ENCODE measurements at regions not wholly inside any gene's neighbourhood (a gene's known extent, or its start where the extent isn't known, plus 50 kb on each side); places are given as distances from the start of the nearest gene placed in this dataset.
"Not testable (repeated sequence)": the region's sequence is repeated elsewhere in the genome, so short reads cannot be mapped to it uniquely, and the experiment has no call there.

DNA sequence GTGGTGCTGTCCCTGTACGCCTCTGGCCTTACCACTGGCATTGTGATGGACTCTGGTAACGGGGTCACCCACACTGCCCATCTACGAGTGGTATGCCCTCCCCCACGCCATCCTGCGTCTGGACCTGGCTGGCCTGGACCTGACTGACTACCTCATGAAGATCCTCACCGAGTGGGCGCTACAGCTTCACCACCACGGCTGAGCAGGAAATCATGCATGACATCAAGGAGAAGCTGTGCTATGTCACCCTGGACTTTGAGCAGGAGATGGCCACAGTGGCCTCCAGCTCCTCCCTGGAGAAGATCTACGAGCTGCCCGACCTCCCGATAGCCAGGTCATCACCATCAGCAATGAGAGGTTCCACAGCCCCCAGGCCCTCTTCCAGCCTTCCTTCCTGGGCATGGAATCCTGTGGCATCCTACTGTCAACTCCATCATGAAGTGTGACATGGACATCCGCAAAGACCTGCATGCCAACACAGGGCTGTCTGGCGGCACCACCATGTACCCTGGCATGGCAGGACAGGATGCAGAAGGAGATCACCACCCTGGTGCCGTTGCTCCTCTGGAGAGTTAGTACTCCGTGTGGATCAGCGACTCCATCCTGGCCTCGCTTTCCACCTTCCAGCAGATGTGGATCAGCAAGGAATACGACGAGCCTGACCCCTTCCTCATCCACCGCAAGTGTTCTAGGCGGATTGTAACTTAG, 434.2 kb upstream of the RGMB start:
- no peaks in the 10 kb centered on the region for H3K36me3 Mint-ChIP-seq
- WGBS (ENCODE audit: insufficient coverage), result 92% methylated on average over 19 of the region's 21 CpGs

DNA sequence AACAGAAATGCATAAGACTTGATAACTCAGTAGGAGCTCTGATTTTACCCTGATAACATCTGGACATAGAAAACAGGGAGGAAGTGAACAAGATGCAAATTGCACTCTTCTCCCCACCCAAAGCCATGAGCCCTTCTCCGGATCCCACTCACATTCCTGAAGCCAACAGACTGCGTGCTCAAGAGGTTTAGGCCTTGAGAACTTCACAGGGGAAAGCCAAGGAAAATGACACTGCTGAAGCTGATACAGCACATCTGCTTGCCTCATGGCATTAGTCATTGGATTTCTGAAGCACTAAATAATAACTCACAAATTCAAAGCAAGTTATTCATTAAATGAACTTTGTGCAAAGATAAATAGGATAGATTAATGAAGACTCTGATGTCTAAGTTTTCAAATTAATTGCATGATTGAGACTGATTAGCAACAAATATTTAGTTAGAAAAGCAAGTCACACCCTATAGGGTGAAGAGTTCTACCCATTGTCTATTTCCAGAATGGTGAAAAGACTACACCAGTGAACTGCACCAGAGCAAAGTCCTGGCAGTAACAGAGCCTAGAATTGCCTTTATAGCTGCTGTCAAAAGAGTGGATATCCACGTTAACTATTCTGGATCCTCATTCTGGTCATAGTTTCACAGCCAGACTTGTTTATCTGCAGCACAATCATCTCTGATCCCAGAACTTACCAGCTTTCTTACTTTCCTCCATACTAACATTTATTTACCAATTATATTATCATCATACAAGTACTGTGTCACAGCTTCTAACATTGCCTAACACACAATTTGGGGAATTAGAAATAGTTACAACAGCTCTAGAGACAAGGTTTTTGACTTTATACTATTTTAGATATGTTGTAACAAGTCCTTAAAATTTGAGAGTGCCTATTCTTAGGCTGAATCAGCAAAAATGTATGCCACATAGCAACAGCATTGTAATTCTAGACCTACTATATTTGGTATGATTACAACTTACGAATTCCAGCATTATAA, 432.1 kb upstream of the RGMB start:
- no peak overlapping the region for H3K27ac Mint-ChIP-seq
- H3K4me1 Mint-ChIP-seq, result no peaks in the 10 kb centered on the region
- H3K4me1 ChIP-seq (ENCODE audit: control insufficient read depth in 1 of 2, insufficient read depth in 2 of 2, low read length in 2 of 2), result no peaks in the 10 kb centered on the region
- no peaks in the 10 kb centered on the region for H3K79me2 ChIP-seq (ENCODE audit: insufficient read depth, low read length)
- no peak for DNase-seq
- TF ChIP-seq, protein P1, sequence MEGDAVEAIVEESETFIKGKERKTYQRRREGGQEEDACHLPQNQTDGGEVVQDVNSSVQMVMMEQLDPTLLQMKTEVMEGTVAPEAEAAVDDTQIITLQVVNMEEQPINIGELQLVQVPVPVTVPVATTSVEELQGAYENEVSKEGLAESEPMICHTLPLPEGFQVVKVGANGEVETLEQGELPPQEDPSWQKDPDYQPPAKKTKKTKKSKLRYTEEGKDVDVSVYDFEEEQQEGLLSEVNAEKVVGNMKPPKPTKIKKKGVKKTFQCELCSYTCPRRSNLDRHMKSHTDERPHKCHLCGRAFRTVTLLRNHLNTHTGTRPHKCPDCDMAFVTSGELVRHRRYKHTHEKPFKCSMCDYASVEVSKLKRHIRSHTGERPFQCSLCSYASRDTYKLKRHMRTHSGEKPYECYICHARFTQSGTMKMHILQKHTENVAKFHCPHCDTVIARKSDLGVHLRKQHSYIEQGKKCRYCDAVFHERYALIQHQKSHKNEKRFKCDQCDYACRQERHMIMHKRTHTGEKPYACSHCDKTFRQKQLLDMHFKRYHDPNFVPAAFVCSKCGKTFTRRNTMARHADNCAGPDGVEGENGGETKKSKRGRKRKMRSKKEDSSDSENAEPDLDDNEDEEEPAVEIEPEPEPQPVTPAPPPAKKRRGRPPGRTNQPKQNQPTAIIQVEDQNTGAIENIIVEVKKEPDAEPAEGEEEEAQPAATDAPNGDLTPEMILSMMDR (IDR thresholded peaks at IDR 0.05), result no peak
- H2AFZ ChIP-seq (ENCODE audit: insufficient read depth, low read depth, low read length, poor library complexity, severe bottlenecking), result no peak overlapping the region
- H3K9me3 Mint-ChIP-seq, result peaks cover 8 to 31% (median 20%) of the 10 kb centered on the region in 7 donors
- no peaks in the 10 kb centered on the region for H3K36me3 ChIP-seq (replicated peaks in 1 of 2; ENCODE audit: control insufficient read depth in 1 of 2, insufficient read depth in 2 of 2, low read length in 2 of 2)
- H3K4me2 ChIP-seq (replicated peaks; ENCODE audit: extremely low read depth, low read length, poor library complexity, severe bottlenecking), result no peak overlapping the region
- H3K27ac ChIP-seq (ENCODE audit: low read depth in 1 of 2, low read length in 2 of 2), result no peak overlapping the region
- no peaks in the 10 kb centered on the region for H3K36me3 Mint-ChIP-seq
- no peak overlapping the region for H3K4me3 Mint-ChIP-seq
- no peaks in the 10 kb centered on the region for H3K27me3 Mint-ChIP-seq (ENCODE audit: low read depth in 3 of 3)
- intact Hi-C loops (cut with micrococcal nuclease), result no loop called here
- 92% methylated on average over 3 of the region's 4 CpGs for WGBS (ENCODE audit: insufficient coverage)
- no peak overlapping the region for H3K9ac ChIP-seq (ENCODE audit: insufficient read depth, low read length, poor library complexity, severe bottlenecking)
- H4K20me1 ChIP-seq (ENCODE audit: insufficient read depth, low read length), result no peaks in the 10 kb centered on the region
- H3K27me3 ChIP-seq (ENCODE audit: control insufficient read depth in 2 of 2, insufficient read depth in 2 of 2, low read length in 2 of 2), result no peaks in the 10 kb centered on the region
- no peak overlapping the region for H3K4me3 ChIP-seq (replicated peaks in 1 of 3; ENCODE audit: low read depth in 2 of 3, low read length in 3 of 3)
- peaks cover 8 to 29% of the 10 kb centered on the region in 2 donors for H3K9me3 ChIP-seq (replicated peaks in 1 of 2; ENCODE audit: control insufficient read depth in 1 of 2, insufficient read depth in 1 of 2, low read length in 2 of 2)

More for the DNA sequence above, 434.2 kb upstream of the RGMB start:
- intact Hi-C loops (cut with micrococcal nuclease), result no loop called here
- H3K27me3 Mint-ChIP-seq (ENCODE audit: low read depth in 3 of 3), result no peaks in the 10 kb centered on the region
- Histone ChIP-seq H2AFZ (ENCODE audit: insufficient read depth, low read depth, low read length, poor library complexity, severe bottlenecking) (no peak overlapping the region), H3K4me2 (replicated peaks; ENCODE audit: extremely low read depth, low read length, poor library complexity, severe bottlenecking) (no peak overlapping the region), H3K4me1 (ENCODE audit: control insufficient read depth in 1 of 2, insufficient read depth in 2 of 2, low read length in 2 of 2) (no peaks in the 10 kb centered on the region), H3K36me3 (replicated peaks in 1 of 2; ENCODE audit: control insufficient read depth in 1 of 2, insufficient read depth in 2 of 2, low read length in 2 of 2) (no peaks in the 10 kb centered on the region), H3K27ac (ENCODE audit: low read depth in 1 of 2, low read length in 2 of 2) (no peak overlapping the region), H3K27me3 (ENCODE audit: control insufficient read depth in 2 of 2, insufficient read depth in 2 of 2, low read length in 2 of 2) (no peaks in the 10 kb centered on the region), H4K20me1 (ENCODE audit: insufficient read depth, low read length) (no peaks in the 10 kb centered on the region), H3K79me2 (ENCODE audit: insufficient read depth, low read length) (no peaks in the 10 kb centered on the region), H3K9ac (ENCODE audit: insufficient read depth, low read length, poor library complexity, severe bottlenecking) (no peak overlapping the region), H3K4me3 (replicated peaks in 1 of 3; ENCODE audit: low read depth in 2 of 3, low read length in 3 of 3) (no peak overlapping the region), H3K9me3 (replicated peaks in 1 of 2; ENCODE audit: control insufficient read depth in 1 of 2, insufficient read depth in 1 of 2, low read length in 2 of 2) (peaks cover 8 to 33% of the 10 kb centered on the region in 2 donors)
- no peak overlapping the region for H3K4me3 Mint-ChIP-seq
- TF ChIP-seq, protein P1 (IDR thresholded peaks at IDR 0.05), result no peak
- no peak overlapping the region for H3K27ac Mint-ChIP-seq
- H3K4me1 Mint-ChIP-seq, result no peaks in the 10 kb centered on the region
- peaks cover 6 to 37% (median 22%) of the 10 kb centered on the region in 7 donors for H3K9me3 Mint-ChIP-seq
- DNase-seq, result no peak

DNA sequence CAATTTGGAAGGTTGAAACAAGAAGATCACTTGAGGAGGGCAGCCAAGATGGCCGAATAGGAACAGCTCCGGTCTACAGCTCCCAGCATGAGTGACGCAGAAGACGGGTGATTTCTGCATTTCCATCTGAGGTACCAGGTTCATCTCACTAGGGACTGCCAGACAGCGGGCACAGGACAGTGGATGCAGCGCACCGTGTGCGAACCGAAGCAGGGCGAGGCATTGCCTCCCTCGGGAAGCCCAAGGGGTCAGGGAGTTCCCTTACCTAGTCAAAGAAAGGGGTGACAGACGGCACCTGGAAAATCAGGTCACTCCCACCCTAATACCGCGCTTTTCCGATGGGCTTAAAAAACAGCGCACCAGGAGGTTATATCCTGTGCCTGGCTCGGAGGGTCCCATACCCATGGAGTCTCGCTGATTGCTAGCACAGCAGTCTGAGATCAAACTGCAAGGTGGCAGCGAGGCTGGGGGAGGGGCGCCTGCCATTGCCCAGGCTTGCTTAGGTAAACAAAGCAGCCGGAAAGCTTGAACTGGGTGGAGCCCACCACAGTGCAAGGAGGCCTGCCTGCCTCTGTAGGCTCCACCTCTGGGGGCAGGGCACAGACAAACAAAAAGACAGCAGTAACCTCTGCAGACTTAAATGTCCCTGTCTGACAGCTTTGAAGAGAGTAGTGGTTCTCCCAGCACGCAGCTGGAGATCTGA, 430.4 kb upstream of the RGMB start:
- H3K27ac Mint-ChIP-seq; H4K20me1 ChIP-seq (ENCODE audit: insufficient read depth, low read length); H3K36me3 Mint-ChIP-seq; H3K4me2 ChIP-seq (replicated peaks; ENCODE audit: extremely low read depth, low read length, poor library complexity, severe bottlenecking); H2AFZ ChIP-seq (ENCODE audit: insufficient read depth, low read depth, low read length, poor library complexity, severe bottlenecking); H3K79me2 ChIP-seq (ENCODE audit: insufficient read depth, low read length); H3K9ac ChIP-seq (ENCODE audit: insufficient read depth, low read length, poor library complexity, severe bottlenecking); H3K27me3 ChIP-seq (ENCODE audit: control insufficient read depth in 2 of 2, insufficient read depth in 2 of 2, low read length in 2 of 2); H3K36me3 ChIP-seq (replicated peaks in 1 of 2; ENCODE audit: control insufficient read depth in 1 of 2, insufficient read depth in 2 of 2, low read length in 2 of 2); H3K4me3 Mint-ChIP-seq; H3K4me3 ChIP-seq (replicated peaks in 1 of 3; ENCODE audit: low read depth in 2 of 3, low read length in 3 of 3); DNase-seq; H3K27me3 Mint-ChIP-seq (ENCODE audit: low read depth in 3 of 3); intact Hi-C loops (cut with micrococcal nuclease); H3K27ac ChIP-seq (ENCODE audit: low read depth in 1 of 2, low read length in 2 of 2); H3K4me1 Mint-ChIP-seq; H3K4me1 ChIP-seq (ENCODE audit: control insufficient read depth in 1 of 2, insufficient read depth in 2 of 2, low read length in 2 of 2): not testable (repeated sequence)
- H3K9me3 ChIP-seq (replicated peaks in 1 of 2; ENCODE audit: control insufficient read depth in 1 of 2, insufficient read depth in 1 of 2, low read length in 2 of 2), result peaks cover 8 to 29% of the 10 kb centered on the region in 2 donors
- WGBS (ENCODE audit: insufficient coverage), result 98% methylated on average over 12 of the region's 22 CpGs
- peaks cover 11 to 34% (median 24%) of the 10 kb centered on the region in 7 donors for H3K9me3 Mint-ChIP-seq
